Breast epithelium (tissue), 3 donors: ENCODE measurements at regions not wholly inside any gene's neighbourhood (a gene's known extent, or its start where the extent isn't known, plus 50 kb on each side); places are given as distances from the start of the nearest gene placed in this dataset.

Source experiments
- POLR2A ChIP-seq: fragments of 450-650 bp; IDR thresholded peaks from one replicate; pipeline ENCODE4 v1.6.1; 2016; ENCODE audit warnings: antibody characterized with exemption, mild to moderate bottlenecking, moderate library complexity
- TF ChIP-seq, protein P1 (sequence below), 3 donors: fragments of 450-650 bp; IDR thresholded peaks; one replicate each; pipeline ENCODE4 v1.5.1; 2016 to 2017; ENCODE audit warnings: antibody characterized with exemption in 3 of 3, mild to moderate bottlenecking in 3 of 3, moderate library complexity in 3 of 3

DNA sequence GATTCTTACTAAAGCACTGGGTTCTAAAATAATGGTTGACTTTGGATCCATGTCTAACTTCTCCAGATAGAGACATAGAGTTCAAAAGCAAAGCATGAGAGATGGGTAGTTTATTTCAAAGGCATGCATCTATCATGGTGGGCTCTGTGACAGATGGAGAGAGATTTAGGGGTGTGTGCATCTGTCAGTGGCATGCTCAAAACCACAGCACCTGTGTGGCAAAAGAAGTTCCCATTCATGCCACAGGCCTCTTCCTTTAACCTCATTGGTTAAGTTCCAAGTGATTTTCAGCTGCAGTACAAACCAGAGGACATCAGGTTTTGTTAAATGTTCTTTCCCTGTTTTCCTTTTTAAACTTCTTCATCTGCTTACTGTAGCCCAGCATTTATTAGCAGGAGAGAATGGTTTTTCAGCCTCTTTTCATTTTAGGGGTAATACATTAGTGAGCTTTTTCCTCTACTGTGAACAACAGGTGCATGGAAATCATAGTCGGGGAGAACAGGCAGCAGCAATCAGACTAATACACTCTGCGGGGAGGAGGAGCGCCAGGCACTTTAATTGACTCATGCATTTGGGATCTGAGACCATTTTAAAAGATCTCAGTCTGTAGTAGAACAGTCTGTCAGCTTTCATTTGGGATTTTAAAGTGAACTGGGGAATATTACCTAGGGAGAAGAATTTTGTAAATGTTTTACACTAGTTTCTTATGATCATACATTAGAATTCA lies 52.4 kb upstream of the UPP2 start:
- TF ChIP-seq, protein P1, sequence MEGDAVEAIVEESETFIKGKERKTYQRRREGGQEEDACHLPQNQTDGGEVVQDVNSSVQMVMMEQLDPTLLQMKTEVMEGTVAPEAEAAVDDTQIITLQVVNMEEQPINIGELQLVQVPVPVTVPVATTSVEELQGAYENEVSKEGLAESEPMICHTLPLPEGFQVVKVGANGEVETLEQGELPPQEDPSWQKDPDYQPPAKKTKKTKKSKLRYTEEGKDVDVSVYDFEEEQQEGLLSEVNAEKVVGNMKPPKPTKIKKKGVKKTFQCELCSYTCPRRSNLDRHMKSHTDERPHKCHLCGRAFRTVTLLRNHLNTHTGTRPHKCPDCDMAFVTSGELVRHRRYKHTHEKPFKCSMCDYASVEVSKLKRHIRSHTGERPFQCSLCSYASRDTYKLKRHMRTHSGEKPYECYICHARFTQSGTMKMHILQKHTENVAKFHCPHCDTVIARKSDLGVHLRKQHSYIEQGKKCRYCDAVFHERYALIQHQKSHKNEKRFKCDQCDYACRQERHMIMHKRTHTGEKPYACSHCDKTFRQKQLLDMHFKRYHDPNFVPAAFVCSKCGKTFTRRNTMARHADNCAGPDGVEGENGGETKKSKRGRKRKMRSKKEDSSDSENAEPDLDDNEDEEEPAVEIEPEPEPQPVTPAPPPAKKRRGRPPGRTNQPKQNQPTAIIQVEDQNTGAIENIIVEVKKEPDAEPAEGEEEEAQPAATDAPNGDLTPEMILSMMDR (IDR thresholded peaks at IDR 0.05), result no peak
- TF ChIP-seq POLR2A, result no peak
